ENCODE measurements at regions not wholly inside any gene's neighbourhood (a gene's known extent, or its start where the extent isn't known, plus 50 kb on each side); places are given as distances from the start of the nearest gene placed in this dataset.
"Not testable (repeated sequence)": the region's sequence is repeated elsewhere in the genome, so short reads cannot be mapped to it uniquely, and the experiment has no call there.

GRCh38 chr1:4227986-4228385, 327.9 kb upstream of the C1orf174 start:
- DNase-seq, result no peak

- DNase-seq, result no peak
These were observed 353.9 kb upstream of the C1orf174 start for GRCh38 chr1:4253935-4254334.

- no peak for DNase-seq
These were observed 356.3 kb upstream of the C1orf174 start for GRCh38 chr1:4256351-4256750.

- DNase-seq, result not testable (repeated sequence)
These were observed 358.2 kb upstream of the C1orf174 start for GRCh38 chr1:4258146-4258777.

GRCh38 chr1:4261327-4261726, 361.3 kb upstream of the C1orf174 start:
- DNase-seq, result no peak

- no peak for DNase-seq
These were observed 362.6 kb upstream of the C1orf174 start for GRCh38 chr1:4262665-4263064.

GRCh38 chr1:4263699-4264098, 363.6 kb upstream of the C1orf174 start:
- DNase-seq, result no peak

- DNase-seq, result no peak
These were observed 365.8 kb upstream of the C1orf174 start for GRCh38 chr1:4265836-4266235.

GRCh38 chr1:4267381-4268261, 367.5 kb upstream of the C1orf174 start:
- no peak for DNase-seq

- DNase-seq, result no peak
These were observed 368.3 kb upstream of the C1orf174 start for GRCh38 chr1:4268262-4268888.

GRCh38 chr1:4268889-4269284, 368.8 kb upstream of the C1orf174 start:
- DNase-seq, result no peak

GRCh38 chr1:4269330-4269729, 369.3 kb upstream of the C1orf174 start:
- DNase-seq, result no peak

GRCh38 chr1:4269952-4270570, 370.0 kb upstream of the C1orf174 start:
- no peak for DNase-seq

- no peak for DNase-seq
These were observed 370.7 kb upstream of the C1orf174 start for GRCh38 chr1:4270651-4271337.

GRCh38 chr1:4271338-4271998, 371.4 kb upstream of the C1orf174 start:
- DNase-seq, result no peak

GRCh38 chr1:4272568-4272967, 372.5 kb upstream of the C1orf174 start:
- no peak for DNase-seq

GRCh38 chr1:4273243-4273642, 373.2 kb upstream of the C1orf174 start:
- DNase-seq, result no peak

GRCh38 chr1:4273747-4274146, 373.7 kb upstream of the C1orf174 start:
- DNase-seq, result no peak

GRCh38 chr1:4275083-4275482, 375.0 kb upstream of the C1orf174 start:
- DNase-seq, result no peak

GRCh38 chr1:4276238-4276637, 376.2 kb upstream of the C1orf174 start:
- DNase-seq, result no peak

- DNase-seq, result no peak
These were observed 376.8 kb upstream of the AJAP1 start for GRCh38 chr1:4277598-4277997.

- no peak for DNase-seq
These were observed 369.4 kb upstream of the AJAP1 start for GRCh38 chr1:4284976-4285375.

Data from activated T-cell treated with anti-CD3 and anti-CD28 coated beads, Interleukin-2, amount 50 U/mL, for 48 hours (primary cell).